Keratinocyte (primary cell): ENCODE measurements at regions not wholly inside any gene's neighbourhood (a gene's known extent, or its start where the extent isn't known, plus 50 kb on each side); places are given as distances from the start of the nearest gene placed in this dataset.

ENCODE experiments used
- DNase-seq: peaks from one replicate; pipeline ENCODE4 v3.0.0-alpha.2; 2011; ENCODE audit warnings: low read depth, missing footprints, low spot score
- FAIRE-seq: peaks from 2 replicates; lab custom pipeline; 2011; peaks lifted over from hg19 to GRCh38; lab: Jason Lieb, UNC
- H2AFZ ChIP-seq: 2 replicates; pipeline ENCODE4 v1.6.0; 2012; ENCODE audit warnings: low read length, control low read depth, inconsistent platforms; ENCODE audit not compliant: control insufficient read depth
- H3K27ac ChIP-seq: 2 replicates; pipeline ENCODE4 v1.5.1; 2011; ENCODE audit warnings: low read length; ENCODE audit not compliant: control insufficient read depth, insufficient read depth
- H3K27me3 ChIP-seq: 3 replicates; pipeline ENCODE4 v1.6.0; 2011; ENCODE audit warnings: low read length; ENCODE audit not compliant: control insufficient read depth, insufficient read depth; ENCODE audit errors: extremely low read depth
- H3K36me3 ChIP-seq, 2 experiments: 2 replicates in 1 of 2; 3 replicates in 1 of 2; pipeline ENCODE4 v1.5.1; 2011; ENCODE audit warnings: low read length in 2 of 2, mild to moderate bottlenecking in 1 of 2; ENCODE audit not compliant: control insufficient read depth in 2 of 2, insufficient read depth in 2 of 2; ENCODE audit errors: extremely low read depth in 1 of 2
- H3K4me1 ChIP-seq: 3 replicates; pipeline ENCODE4 v1.5.1; 2011; ENCODE audit warnings: low read length; ENCODE audit not compliant: control insufficient read depth, insufficient read depth; ENCODE audit errors: extremely low read depth
- H3K4me2 ChIP-seq: 3 replicates; pipeline ENCODE4 v1.6.0; 2011; ENCODE audit warnings: low read depth, low read length; ENCODE audit not compliant: control insufficient read depth, insufficient read depth; ENCODE audit errors: extremely low read depth
- H3K4me3 ChIP-seq, 3 experiments: fragments of 200-600 bp in 1 of 3; sonication (generic) in 1 of 3; 2 replicates in 2 of 3; 3 replicates in 1 of 3; pipeline ENCODE4 v1.5.1; 2011 to 2016; ENCODE audit warnings: low read length in 3 of 3, mild to moderate bottlenecking in 3 of 3, control low read depth in 2 of 3, inconsistent platforms in 1 of 3, low read depth in 1 of 3, mixed read lengths in 1 of 3, mixed run types in 1 of 3, moderate library complexity in 1 of 3; ENCODE audit not compliant: control insufficient read depth in 2 of 3, insufficient read depth in 2 of 3; ENCODE audit errors: extremely low read depth in 1 of 3
- H3K79me2 ChIP-seq: 2 replicates; pipeline ENCODE4 v1.6.0; 2012; ENCODE audit warnings: low read length; ENCODE audit not compliant: control insufficient read depth, insufficient read depth
- H3K9ac ChIP-seq: 3 replicates; pipeline ENCODE4 v1.6.0; 2011; ENCODE audit warnings: low read length; ENCODE audit not compliant: control insufficient read depth, insufficient read depth; ENCODE audit errors: extremely low read depth
- H3K9me1 ChIP-seq: 3 replicates; pipeline ENCODE4 v1.6.0; 2011; ENCODE audit warnings: low read length; ENCODE audit not compliant: control insufficient read depth, insufficient read depth; ENCODE audit errors: extremely low read depth
- H3K9me3 ChIP-seq: 2 replicates; pipeline ENCODE4 v1.5.1; 2012; ENCODE audit warnings: low read depth, low read length; ENCODE audit not compliant: control insufficient read depth
- H4K20me1 ChIP-seq: 3 replicates; pipeline ENCODE4 v1.6.0; 2011; ENCODE audit warnings: low read length; ENCODE audit not compliant: control insufficient read depth, insufficient read depth; ENCODE audit errors: extremely low read depth
- EZH2 ChIP-seq: IDR thresholded peaks from one replicate; pipeline ENCODE4 v1.6.1; 2012; ENCODE audit warnings: inconsistent platforms, mild to moderate bottlenecking, low read length, moderate library complexity
- dilution Hi-C: fragments of 300-500 bp; cut with MboI; formaldehyde crosslinking; loops from one replicate; pipeline ENCODE4 v1.7.0; 2020; ENCODE audit warnings: low sequenced_read_pairs; ENCODE audit not compliant: extremely low pct_ligation_motif_present
- TF ChIP-seq, protein P1 (sequence below), 3 experiments: IDR thresholded peaks in 1 of 3; conservative IDR thresholded peaks in 1 of 3; optimal IDR thresholded peaks in 1 of 3; 2 replicates in 2 of 3; 3 replicates in 1 of 3; pipeline versions ENCODE3 to v1.5.1; 2011; ENCODE audit warnings: low read length in 3 of 3, mild to moderate bottlenecking in 3 of 3, moderate library complexity in 2 of 3, control low read depth in 1 of 3, inconsistent platforms in 1 of 3; ENCODE audit not compliant: insufficient read depth in 2 of 3; ENCODE audit errors: extremely low read depth in 1 of 3

DNA sequence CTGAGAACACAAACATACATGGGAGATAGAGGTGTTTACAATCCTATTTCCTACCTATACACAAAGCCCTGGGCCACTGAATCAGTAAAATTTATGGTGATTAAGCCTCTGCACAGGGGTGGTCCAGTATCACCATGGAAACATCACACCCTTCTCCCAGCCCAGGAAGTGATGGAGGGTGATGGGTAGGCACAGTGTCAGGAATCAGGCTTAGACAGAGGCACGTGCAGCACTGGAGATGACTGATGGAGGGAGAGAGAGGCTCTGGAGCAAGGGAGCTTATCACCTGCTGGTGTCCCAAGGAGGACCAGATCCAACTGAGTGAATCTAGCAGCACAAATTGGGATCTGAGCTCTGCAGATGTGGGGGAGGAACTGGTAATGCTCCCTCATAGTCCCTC, 117.2 kb downstream of the RPIA start:
- Histone ChIP-seq H3K27me3 (no peaks in the 10 kb centered on the region), H3K4me1 (no peaks in the 10 kb centered on the region), H3K36me3 (no peaks in the 10 kb centered on the region), H3K4me3 (no peak overlapping the region), H3K4me2 (no peak overlapping the region), H3K9me3 (no peaks in the 10 kb centered on the region), H3K27ac (no peak overlapping the region), H2AFZ (no peak overlapping the region), H3K9ac (no peak overlapping the region), H3K79me2 (no peaks in the 10 kb centered on the region), H4K20me1 (no peaks in the 10 kb centered on the region), H3K9me1 (no peaks in the 10 kb centered on the region)
- DNase-seq (no peak), FAIRE-seq (no peak)
- TF ChIP-seq, protein P1, sequence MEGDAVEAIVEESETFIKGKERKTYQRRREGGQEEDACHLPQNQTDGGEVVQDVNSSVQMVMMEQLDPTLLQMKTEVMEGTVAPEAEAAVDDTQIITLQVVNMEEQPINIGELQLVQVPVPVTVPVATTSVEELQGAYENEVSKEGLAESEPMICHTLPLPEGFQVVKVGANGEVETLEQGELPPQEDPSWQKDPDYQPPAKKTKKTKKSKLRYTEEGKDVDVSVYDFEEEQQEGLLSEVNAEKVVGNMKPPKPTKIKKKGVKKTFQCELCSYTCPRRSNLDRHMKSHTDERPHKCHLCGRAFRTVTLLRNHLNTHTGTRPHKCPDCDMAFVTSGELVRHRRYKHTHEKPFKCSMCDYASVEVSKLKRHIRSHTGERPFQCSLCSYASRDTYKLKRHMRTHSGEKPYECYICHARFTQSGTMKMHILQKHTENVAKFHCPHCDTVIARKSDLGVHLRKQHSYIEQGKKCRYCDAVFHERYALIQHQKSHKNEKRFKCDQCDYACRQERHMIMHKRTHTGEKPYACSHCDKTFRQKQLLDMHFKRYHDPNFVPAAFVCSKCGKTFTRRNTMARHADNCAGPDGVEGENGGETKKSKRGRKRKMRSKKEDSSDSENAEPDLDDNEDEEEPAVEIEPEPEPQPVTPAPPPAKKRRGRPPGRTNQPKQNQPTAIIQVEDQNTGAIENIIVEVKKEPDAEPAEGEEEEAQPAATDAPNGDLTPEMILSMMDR (optimal IDR thresholded peaks at IDR 0.05 in 1 of 3, IDR thresholded peaks at IDR 0.05 in 1 of 3, conservative IDR thresholded peaks at IDR 0.05 in 1 of 3; ENCODE audit: extremely low read depth in 1 of 3, insufficient read depth in 2 of 3, low read length in 3 of 3): no peak
- dilution Hi-C loops: no loop called here

DNA sequence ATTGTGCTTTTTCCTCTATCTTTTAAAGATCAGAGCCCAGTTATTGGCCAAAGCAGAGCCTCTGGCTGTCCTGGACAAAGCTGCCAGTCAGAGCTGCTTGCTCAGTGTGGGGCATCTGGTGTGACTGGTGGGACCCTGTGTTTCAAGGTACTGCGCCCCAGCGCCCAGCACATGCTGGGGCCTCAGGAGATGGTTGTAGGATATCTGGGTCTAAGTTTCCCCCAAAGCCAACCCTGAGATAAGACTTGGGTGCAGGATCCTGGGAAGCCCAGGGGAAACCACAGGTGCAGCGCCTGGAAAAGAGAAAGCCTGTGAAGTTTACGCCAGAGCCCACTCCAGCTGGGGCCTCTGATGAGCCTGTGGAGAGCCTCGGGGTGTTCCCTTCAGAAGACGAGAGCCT, 117.7 kb downstream of the RPIA start:
- H3K27me3 ChIP-seq: no peaks in the 10 kb centered on the region
- H3K27ac ChIP-seq: no peak overlapping the region

More for the DNA sequence above, 117.7 kb downstream of the RPIA start:
- Histone ChIP-seq H3K9me3 (no peaks in the 10 kb centered on the region), H3K4me3 (no peak overlapping the region), H3K36me3 (no peaks in the 10 kb centered on the region), H3K4me2 (no peak overlapping the region), H3K9me1 (no peaks in the 10 kb centered on the region), H3K79me2 (no peaks in the 10 kb centered on the region), H4K20me1 (no peaks in the 10 kb centered on the region), H3K9ac (no peak overlapping the region), H2AFZ (no peak overlapping the region), H3K4me1 (no peaks in the 10 kb centered on the region)
- DNase-seq (no peak), FAIRE-seq (no peak)
- dilution Hi-C loops: no loop called here
- TF ChIP-seq, protein P1 (optimal IDR thresholded peaks at IDR 0.05 in 1 of 3, IDR thresholded peaks at IDR 0.05 in 1 of 3, conservative IDR thresholded peaks at IDR 0.05 in 1 of 3; ENCODE audit: extremely low read depth in 1 of 3, insufficient read depth in 2 of 3, low read length in 3 of 3): no peak
- TF ChIP-seq EZH2: no peak
